Esophagus muscularis mucosa (tissue), 4 donors: ENCODE measurements at regions not wholly inside any gene's neighbourhood (a gene's known extent, or its start where the extent isn't known, plus 50 kb on each side); places are given as distances from the start of the nearest gene placed in this dataset.

ENCODE experiments used
- DNase-seq: peaks from one replicate; pipeline ENCODE4 v3.0.0-alpha.2; 2017; ENCODE audit errors: extremely low spot score
- H3K27ac ChIP-seq, 4 donors: fragments of 200-600 bp; sonication (generic); replicated peaks in 1 of 4; 1 replicate in 3 of 4; 2 replicates in 1 of 4; pipeline ENCODE4 v1.5.1; 2016 to 2019; ENCODE audit warnings: mild to moderate bottlenecking in 1 of 4
- H3K27me3 ChIP-seq, 4 donors: fragments of 200-600 bp; sonication (generic); one replicate each; pipeline versions ENCODE4 v1.5.1 to v1.6.0; 2016 to 2019
- H3K36me3 ChIP-seq, 4 donors: fragments of 200-600 bp; sonication (generic); one replicate each; pipeline ENCODE4 v1.5.1; 2016 to 2019
- H3K4me1 ChIP-seq, 4 donors: fragments of 200-600 bp; sonication (generic); one replicate each; pipeline ENCODE4 v1.5.1; 2016 to 2019
- H3K4me3 ChIP-seq, 4 donors: fragments of 200-600 bp; sonication (generic); 1 replicate in 2 of 4; 2 replicates in 2 of 4; pipeline ENCODE4 v1.5.1; 2016 to 2019; ENCODE audit warnings: mild to moderate bottlenecking in 4 of 4, moderate library complexity in 1 of 4
- H3K9me3 ChIP-seq, 4 donors: fragments of 200-600 bp; sonication (generic); 1 replicate in 3 of 4; 2 replicates in 1 of 4; pipeline ENCODE4 v1.5.1; 2016 to 2019
- EP300 ChIP-seq: sonication (generic); formaldehyde crosslinking; IDR thresholded peaks from one replicate; pipeline ENCODE4 v1.6.1; 2017; ENCODE audit warnings: antibody characterized with exemption
- POLR2A ChIP-seq: fragments of 450-650 bp; IDR thresholded peaks from one replicate; pipeline ENCODE4 v1.6.1; 2017; ENCODE audit warnings: antibody characterized with exemption, moderate library complexity, mild to moderate bottlenecking, low read depth
- POLR2AphosphoS5 ChIP-seq, 2 donors: sonication (generic); formaldehyde crosslinking; IDR thresholded peaks; one replicate each; pipeline ENCODE4 v1.6.1; 2017; ENCODE audit warnings: antibody characterized with exemption in 2 of 2
- WGBS: methylation state at CpG from one replicate; pipeline ENCODE4 v1.1.5; 2018; 5-methylcytosine and 5-hydroxymethylcytosine counted together
- intact Hi-C: fragments of 100-400 bp; cut with DNase I; formaldehyde crosslinking; loops from one replicate; pipeline ENCODE4 v1.15.1; 2023
- TF ChIP-seq, protein P1 (sequence below), 3 experiments: fragments of 200-600 bp in 2 of 3; fragments of 450-650 bp in 1 of 3; sonication (generic) in 2 of 3; IDR thresholded peaks; one replicate each; pipeline ENCODE4 v1.5.1; 2017 to 2019; ENCODE audit warnings: antibody characterized with exemption in 3 of 3, mild to moderate bottlenecking in 2 of 3, moderate library complexity in 1 of 3

DNA sequence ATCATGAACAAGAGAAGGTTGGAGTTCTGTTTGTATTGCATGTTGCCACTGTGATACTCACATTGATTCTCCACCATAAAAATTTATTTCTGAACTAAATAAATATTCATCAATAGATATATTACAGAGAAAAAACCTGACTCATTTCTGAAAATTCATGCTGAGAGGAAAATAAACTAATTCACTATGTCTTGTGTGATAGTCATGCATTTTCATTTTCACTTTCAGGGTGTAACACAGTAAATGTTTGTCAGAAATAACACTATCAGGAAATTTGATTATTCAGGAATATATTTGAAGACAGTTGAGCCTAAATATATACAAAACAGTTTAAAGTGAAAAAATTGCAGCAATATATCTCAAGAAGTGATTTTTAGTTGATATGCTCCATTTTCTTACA lies 335.2 kb downstream of the KCNJ3 start:
- no peak overlapping the region for H3K27ac ChIP-seq
- no peaks in the 10 kb centered on the region for H3K36me3 ChIP-seq
- DNase-seq: no peak
- H3K4me3 ChIP-seq: no peak overlapping the region
- intact Hi-C loops: no loop called here
- no peaks in the 10 kb centered on the region for H3K27me3 ChIP-seq
- H3K4me1 ChIP-seq: no peaks in the 10 kb centered on the region
- TF ChIP-seq, protein P1, sequence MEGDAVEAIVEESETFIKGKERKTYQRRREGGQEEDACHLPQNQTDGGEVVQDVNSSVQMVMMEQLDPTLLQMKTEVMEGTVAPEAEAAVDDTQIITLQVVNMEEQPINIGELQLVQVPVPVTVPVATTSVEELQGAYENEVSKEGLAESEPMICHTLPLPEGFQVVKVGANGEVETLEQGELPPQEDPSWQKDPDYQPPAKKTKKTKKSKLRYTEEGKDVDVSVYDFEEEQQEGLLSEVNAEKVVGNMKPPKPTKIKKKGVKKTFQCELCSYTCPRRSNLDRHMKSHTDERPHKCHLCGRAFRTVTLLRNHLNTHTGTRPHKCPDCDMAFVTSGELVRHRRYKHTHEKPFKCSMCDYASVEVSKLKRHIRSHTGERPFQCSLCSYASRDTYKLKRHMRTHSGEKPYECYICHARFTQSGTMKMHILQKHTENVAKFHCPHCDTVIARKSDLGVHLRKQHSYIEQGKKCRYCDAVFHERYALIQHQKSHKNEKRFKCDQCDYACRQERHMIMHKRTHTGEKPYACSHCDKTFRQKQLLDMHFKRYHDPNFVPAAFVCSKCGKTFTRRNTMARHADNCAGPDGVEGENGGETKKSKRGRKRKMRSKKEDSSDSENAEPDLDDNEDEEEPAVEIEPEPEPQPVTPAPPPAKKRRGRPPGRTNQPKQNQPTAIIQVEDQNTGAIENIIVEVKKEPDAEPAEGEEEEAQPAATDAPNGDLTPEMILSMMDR (IDR thresholded peaks at IDR 0.05): no peak
- TF ChIP-seq POLR2A (no peak), EP300 (no peak), POLR2AphosphoS5 (IDR thresholded peaks at IDR 0.05) (no peak)
- H3K9me3 ChIP-seq: no peaks in the 10 kb centered on the region

DNA sequence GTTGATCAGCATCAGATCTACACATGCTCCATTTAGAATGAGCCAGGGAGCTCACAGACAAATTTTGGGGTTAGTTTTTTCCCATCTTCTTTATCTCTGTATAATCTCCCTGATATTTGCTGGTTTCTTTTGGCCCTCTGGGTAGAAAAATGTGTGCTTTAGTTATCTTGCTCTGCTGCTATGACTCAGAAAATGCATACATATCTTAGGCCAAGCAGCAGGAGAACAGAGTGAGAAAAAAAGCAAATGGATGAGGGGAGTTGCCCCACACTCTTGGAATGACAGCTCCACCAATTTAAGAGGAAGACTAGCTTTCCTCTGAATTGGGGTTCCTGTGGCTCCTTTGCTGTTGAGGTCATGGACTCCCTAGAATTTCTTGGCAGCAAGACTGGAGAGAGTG lies 331.8 kb downstream of the KCNJ3 start:
- Histone ChIP-seq H3K4me3 (no peak overlapping the region), H3K27me3 (no peaks in the 10 kb centered on the region), H3K27ac (no peak overlapping the region), H3K4me1 (no peaks in the 10 kb centered on the region), H3K9me3 (no peaks in the 10 kb centered on the region), H3K36me3 (no peaks in the 10 kb centered on the region)
- no peak for DNase-seq
- TF ChIP-seq POLR2A: no peak
- intact Hi-C loops: no loop called here

DNA sequence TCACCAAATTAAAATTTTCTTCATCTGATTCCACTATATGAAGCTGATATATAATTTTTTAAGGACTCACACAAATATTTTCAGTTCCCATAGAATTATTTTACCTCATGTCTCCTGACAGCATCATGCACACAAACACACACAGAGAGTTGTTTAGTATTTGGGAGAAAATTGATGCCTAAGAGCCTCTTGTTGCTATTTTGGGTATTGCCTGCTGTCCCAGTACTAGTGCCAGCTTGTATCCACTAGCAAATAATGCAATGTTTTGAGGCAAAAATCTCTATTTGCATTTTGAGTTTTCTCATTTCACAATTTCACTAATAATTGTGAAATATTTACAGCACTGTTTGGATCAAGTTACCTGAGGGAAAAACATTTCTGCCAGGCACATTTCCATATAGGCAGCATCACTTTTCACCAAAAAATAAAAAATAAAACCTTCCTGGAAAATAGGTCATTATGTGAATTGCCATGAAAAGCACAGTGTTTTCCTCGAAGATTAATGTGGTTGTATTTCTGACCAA lies 328.2 kb downstream of the KCNJ3 start:
- no peak for TF ChIP-seq EP300
- TF ChIP-seq, protein P1 (IDR thresholded peaks at IDR 0.05): no peak
- TF ChIP-seq POLR2A: no peak
- TF ChIP-seq POLR2AphosphoS5 (IDR thresholded peaks at IDR 0.05): no peak
- no peaks in the 10 kb centered on the region for H3K27me3 ChIP-seq
- intact Hi-C loops: no loop called here
- H3K27ac ChIP-seq: no peak overlapping the region
- no peaks in the 10 kb centered on the region for H3K9me3 ChIP-seq
- no peak for DNase-seq
- WGBS: 77% methylated on average over 1 of the region's 1 CpG
- no peaks in the 10 kb centered on the region for H3K36me3 ChIP-seq
- no peaks in the 10 kb centered on the region for H3K4me1 ChIP-seq
- H3K4me3 ChIP-seq: no peak overlapping the region

DNA sequence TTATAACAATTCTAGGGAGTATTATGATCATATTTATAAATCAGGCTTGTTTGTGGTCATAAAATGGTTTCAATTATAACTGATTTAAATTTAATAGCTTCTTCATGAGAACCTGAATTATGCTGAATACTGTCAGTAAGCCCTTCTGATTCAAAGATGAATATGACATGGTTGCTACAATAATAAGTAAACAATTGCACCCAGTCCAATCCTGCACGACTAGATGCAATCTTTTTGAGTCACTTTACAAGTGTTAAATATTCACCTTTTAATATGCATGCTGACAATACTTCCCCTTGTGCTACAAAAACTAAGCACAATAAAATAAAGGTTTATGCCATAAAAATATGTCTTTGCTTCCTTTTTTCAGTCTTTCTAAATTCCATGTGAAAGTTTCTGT lies 325.2 kb downstream of the KCNJ3 start:
- H3K9me3 ChIP-seq: no peaks in the 10 kb centered on the region
- intact Hi-C loops: no loop called here
- no peaks in the 10 kb centered on the region for H3K36me3 ChIP-seq
- no peak overlapping the region for H3K27ac ChIP-seq
- DNase-seq: no peak
- no peaks in the 10 kb centered on the region for H3K27me3 ChIP-seq
- 52% methylated on average over 1 of the region's 1 CpG for WGBS
- H3K4me1 ChIP-seq: no peaks in the 10 kb centered on the region
- TF ChIP-seq, protein P1 (IDR thresholded peaks at IDR 0.05): no peak
- no peak for TF ChIP-seq POLR2A
- TF ChIP-seq EP300: no peak
- no peak for TF ChIP-seq POLR2AphosphoS5 (IDR thresholded peaks at IDR 0.05)
- no peak overlapping the region for H3K4me3 ChIP-seq

DNA sequence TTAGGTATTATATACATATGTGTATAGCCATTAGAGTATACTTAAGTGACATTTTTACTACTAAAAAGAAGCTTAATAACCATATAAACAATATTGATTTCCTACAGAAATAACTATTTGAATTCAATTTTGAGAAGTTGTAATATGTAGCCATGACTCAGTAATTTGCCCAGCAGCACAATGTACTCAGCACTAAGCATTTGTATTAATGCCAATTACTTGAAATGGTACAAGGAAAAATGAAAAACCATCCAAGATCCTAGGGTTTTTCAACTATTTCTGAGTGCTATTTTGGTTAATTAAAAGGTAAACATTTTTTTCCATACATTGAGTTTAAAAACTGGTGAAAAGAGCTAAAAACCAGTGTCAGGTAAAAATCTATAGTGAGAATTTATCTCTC lies 324.0 kb downstream of the KCNJ3 start:
- Histone ChIP-seq H3K36me3 (no peaks in the 10 kb centered on the region), H3K4me1 (no peaks in the 10 kb centered on the region), H3K27ac (no peak overlapping the region), H3K27me3 (no peaks in the 10 kb centered on the region), H3K4me3 (no peak overlapping the region), H3K9me3 (no peaks in the 10 kb centered on the region)
- DNase-seq: no peak
- intact Hi-C loops: no loop called here
- TF ChIP-seq POLR2AphosphoS5 (IDR thresholded peaks at IDR 0.05) (no peak), POLR2A (no peak)

DNA sequence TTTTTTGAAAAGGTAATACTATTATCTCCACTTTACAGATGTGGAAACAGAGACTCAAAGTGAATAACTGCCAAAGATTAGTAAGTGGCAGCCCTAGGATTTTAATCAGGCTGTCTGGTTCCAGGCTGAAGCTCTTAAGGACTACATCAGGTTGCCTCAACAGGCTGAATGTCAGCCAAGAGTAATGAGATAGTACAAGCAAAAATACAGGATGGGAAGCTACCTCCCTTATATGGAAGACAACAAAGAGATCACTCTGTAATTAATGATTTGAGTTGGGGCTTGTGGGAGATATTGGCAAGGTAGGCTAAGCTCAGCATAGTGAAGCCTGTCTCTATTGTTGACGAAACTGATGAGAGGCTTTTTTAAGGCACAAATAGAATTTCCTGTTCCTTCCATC lies 323.1 kb downstream of the KCNJ3 start:
- intact Hi-C loops: no loop called here
- H3K9me3 ChIP-seq: no peaks in the 10 kb centered on the region
- H3K4me1 ChIP-seq: no peaks in the 10 kb centered on the region
- TF ChIP-seq EP300 (no peak), POLR2A (no peak)
- no peaks in the 10 kb centered on the region for H3K27me3 ChIP-seq
- no peaks in the 10 kb centered on the region for H3K36me3 ChIP-seq
- H3K27ac ChIP-seq: no peak overlapping the region
- no peak for DNase-seq
- WGBS: 86% methylated on average over 1 of the region's 1 CpG
- H3K4me3 ChIP-seq: no peak overlapping the region
